HCT116 (cell line): ENCODE measurements at regions not wholly inside any gene's neighbourhood (a gene's known extent, or its start where the extent isn't known, plus 50 kb on each side); places are given as distances from the start of the nearest gene placed in this dataset.

Source experiments
- ATAC-seq: fragments of 200-7000 bp; cut with Tn5 transposase; 2 replicates; pipeline ENCODE4 v1.9.1; 2020; ENCODE audit warnings: mild to moderate bottlenecking, moderate library complexity
- BruUV-seq: library from RNA; stranded (reverse); fragments of 400-500 nt; replicated peaks from 2 replicates; lab custom pipeline; 2021; lab: Mats Ljungman, UMichigan
- CTCF ChIA-PET: fragments of 300-600 bp; sonication (Branson Sonifier 250); formaldehyde crosslinking; loops from one replicate; lab custom pipeline; 2021; ENCODE audit warnings: antibody characterized with exemption; lab: Charles Lee
- POLR2A ChIA-PET: fragments of 300-600, 350-600 bp; sonication (Branson Sonifier 250); formaldehyde crosslinking; loops from one replicate; lab custom pipeline; 2021; ENCODE audit warnings: antibody characterized with exemption; lab: Charles Lee
- RAD21 ChIA-PET, 2 experiments: fragments of 300-600 bp; sonication (Branson Sonifier 250); formaldehyde crosslinking; loops; one replicate each; lab custom pipeline; 2023; ENCODE audit warnings: low total read pairs in 2 of 2; ENCODE audit not compliant: uncharacterized antibody in 2 of 2, unreplicated experiment in 2 of 2, low non-redundant PET in 1 of 2; lab: Charles Lee
- DNase-seq: peaks from one replicate; pipeline ENCODE4 v3.0.0-alpha.2; 2010; ENCODE audit warnings: low read depth, low spot score
- H2AFZ ChIP-seq: fragments of 200-600 bp; shearing (Covaris generic), sonication (generic); 2 replicates; pipeline ENCODE4 v1.6.1; 2017; ENCODE audit warnings: low read depth, mixed run types, mixed read lengths, antibody characterized with exemption, low read length; ENCODE audit not compliant: poor library complexity, severe bottlenecking
- H3K27ac ChIP-seq: 2 replicates; pipeline ENCODE4 v1.5.1; 2012; ENCODE audit warnings: low read depth, low read length
- H3K27me3 ChIP-seq: fragments of 200-600 bp; sonication (generic); 2 replicates; pipeline ENCODE4 v1.6.1; 2016; ENCODE audit warnings: mixed run types, low read length, mixed read lengths; ENCODE audit not compliant: insufficient read depth
- H3K36me3 ChIP-seq, 2 experiments: fragments of 200-500 bp in 1 of 2; fragments of 200-600 bp in 1 of 2; sonication (Bioruptor generic) in 1 of 2; sonication (generic) in 1 of 2; 2 replicates each; pipeline versions ENCODE4 v1.5.1 to v1.6.1; 2014 to 2016; ENCODE audit warnings: low read length in 2 of 2, inconsistent platforms in 1 of 2, mixed read lengths in 1 of 2, mixed run types in 1 of 2; ENCODE audit not compliant: insufficient read depth in 2 of 2, control insufficient read depth in 1 of 2
- H3K4me1 ChIP-seq, 2 experiments: fragments of 200-600 bp in 1 of 2; sonication (generic) in 1 of 2; 2 replicates each; pipeline versions ENCODE4 v1.5.1 to v1.6.1; 2012 to 2017; ENCODE audit warnings: low read length in 2 of 2, inconsistent platforms in 1 of 2, mild to moderate bottlenecking in 1 of 2, mixed read lengths in 1 of 2, mixed run types in 1 of 2, moderate library complexity in 1 of 2; ENCODE audit not compliant: insufficient read depth in 2 of 2, control insufficient read depth in 1 of 2
- H3K4me2 ChIP-seq: fragments of 200-600 bp; sonication (generic); 2 replicates; pipeline ENCODE4 v1.6.1; 2017; ENCODE audit warnings: mixed run types, low read length, mixed read lengths
- H3K4me3 ChIP-seq, 2 experiments: fragments of 200-600 bp in 1 of 2; sonication (generic) in 1 of 2; replicated peaks in 1 of 2; 2 replicates each; pipeline ENCODE4 v1.5.1; 2011 to 2016; ENCODE audit warnings: low read length in 2 of 2, control low read depth in 1 of 2, low read depth in 1 of 2, mild to moderate bottlenecking in 1 of 2, mixed read lengths in 1 of 2, mixed run types in 1 of 2
- H3K79me2 ChIP-seq: fragments of 200-600 bp; sonication (generic); 2 replicates; pipeline ENCODE4 v1.6.1; 2017; ENCODE audit warnings: mild to moderate bottlenecking, mixed run types, low read length, moderate library complexity, mixed read lengths; ENCODE audit not compliant: insufficient read depth
- H3K9ac ChIP-seq: fragments of 200-600 bp; sonication (generic); 2 replicates; pipeline ENCODE4 v1.6.1; 2016; ENCODE audit warnings: low read length, mixed read lengths
- H3K9me2 ChIP-seq: fragments of 200-600 bp; sonication (generic), shearing (Covaris generic); 2 replicates; pipeline ENCODE4 v1.6.1; 2017; ENCODE audit warnings: mixed run types, mild to moderate bottlenecking, moderate library complexity; ENCODE audit not compliant: insufficient read depth
- H3K9me3 ChIP-seq, 2 experiments: fragments of 200-500 bp in 1 of 2; fragments of 200-600 bp in 1 of 2; sonication (Bioruptor generic) in 1 of 2; sonication (generic) in 1 of 2; 2 replicates each; pipeline ENCODE4 v1.6.1; 2014 to 2017; ENCODE audit warnings: low read length in 2 of 2, mixed read lengths in 2 of 2, inconsistent platforms in 1 of 2, low read depth in 1 of 2, mild to moderate bottlenecking in 1 of 2, mixed run types in 1 of 2, moderate library complexity in 1 of 2; ENCODE audit not compliant: control insufficient read depth in 1 of 2, insufficient read depth in 1 of 2
- H4K20me1 ChIP-seq: fragments of 200-600 bp; sonication (generic), shearing (Covaris generic); 2 replicates; pipeline ENCODE4 v1.6.1; 2017; ENCODE audit warnings: mixed run types, mild to moderate bottlenecking, moderate library complexity; ENCODE audit not compliant: insufficient read depth
- ATF3 ChIP-seq: IDR thresholded peaks from 2 replicates; pipeline ENCODE4 v1.6.1; 2012
- EGR1 ChIP-seq: IDR thresholded peaks from 2 replicates; pipeline ENCODE4 v1.6.1; 2012; ENCODE audit warnings: low read depth
- ELF1 ChIP-seq: IDR thresholded peaks from 2 replicates; pipeline ENCODE4 v1.6.1; 2012; ENCODE audit warnings: low read depth, borderline replicate concordance
- EZH2phosphoT487 ChIP-seq: fragments of 200-600 bp; IDR thresholded peaks from 2 replicates; pipeline ENCODE4 v1.6.1; 2018; ENCODE audit warnings: antibody characterized with exemption, borderline replicate concordance
- POLR2AphosphoS5 ChIP-seq: IDR thresholded peaks from 2 replicates; pipeline ENCODE4 v1.6.1; 2011; ENCODE audit warnings: mild to moderate bottlenecking, low read depth, low read length, moderate library complexity
- RAD21 ChIP-seq: IDR thresholded peaks from 2 replicates; pipeline ENCODE4 v1.6.1; 2012; ENCODE audit warnings: low read depth, mild to moderate bottlenecking
- SIN3A ChIP-seq: IDR thresholded peaks from 2 replicates; pipeline ENCODE4 v1.6.1; 2012; ENCODE audit warnings: low read depth
- SRF ChIP-seq: IDR thresholded peaks from 2 replicates; pipeline ENCODE4 v1.6.1; 2012; ENCODE audit warnings: low read depth
- intact Hi-C: fragments of 100-400 bp; cut with micrococcal nuclease; formaldehyde crosslinking; loops from 2 replicates; pipeline ENCODE4 v1.10.0; 2022
- TF ChIP-seq, protein P1 (sequence below): IDR thresholded peaks from 2 replicates; pipeline ENCODE4 v1.6.1; 2012; ENCODE audit warnings: low read depth

GRCh38 chr6:144725736-144726522 is 440.8 kb downstream of the UTRN start:
- no peaks in the 10 kb centered on the region for H3K9me3 ChIP-seq
- ATAC-seq (no peak), DNase-seq (no peak)
- no peaks in the 10 kb centered on the region for H4K20me1 ChIP-seq
- H3K4me2 ChIP-seq: peak overlapping the region; percentile 19; the same call in 1 of the 2 replicates
- no peaks in the 10 kb centered on the region for H3K9me2 ChIP-seq
- no peaks in the 10 kb centered on the region for H3K36me3 ChIP-seq
- TF ChIP-seq, protein P1, sequence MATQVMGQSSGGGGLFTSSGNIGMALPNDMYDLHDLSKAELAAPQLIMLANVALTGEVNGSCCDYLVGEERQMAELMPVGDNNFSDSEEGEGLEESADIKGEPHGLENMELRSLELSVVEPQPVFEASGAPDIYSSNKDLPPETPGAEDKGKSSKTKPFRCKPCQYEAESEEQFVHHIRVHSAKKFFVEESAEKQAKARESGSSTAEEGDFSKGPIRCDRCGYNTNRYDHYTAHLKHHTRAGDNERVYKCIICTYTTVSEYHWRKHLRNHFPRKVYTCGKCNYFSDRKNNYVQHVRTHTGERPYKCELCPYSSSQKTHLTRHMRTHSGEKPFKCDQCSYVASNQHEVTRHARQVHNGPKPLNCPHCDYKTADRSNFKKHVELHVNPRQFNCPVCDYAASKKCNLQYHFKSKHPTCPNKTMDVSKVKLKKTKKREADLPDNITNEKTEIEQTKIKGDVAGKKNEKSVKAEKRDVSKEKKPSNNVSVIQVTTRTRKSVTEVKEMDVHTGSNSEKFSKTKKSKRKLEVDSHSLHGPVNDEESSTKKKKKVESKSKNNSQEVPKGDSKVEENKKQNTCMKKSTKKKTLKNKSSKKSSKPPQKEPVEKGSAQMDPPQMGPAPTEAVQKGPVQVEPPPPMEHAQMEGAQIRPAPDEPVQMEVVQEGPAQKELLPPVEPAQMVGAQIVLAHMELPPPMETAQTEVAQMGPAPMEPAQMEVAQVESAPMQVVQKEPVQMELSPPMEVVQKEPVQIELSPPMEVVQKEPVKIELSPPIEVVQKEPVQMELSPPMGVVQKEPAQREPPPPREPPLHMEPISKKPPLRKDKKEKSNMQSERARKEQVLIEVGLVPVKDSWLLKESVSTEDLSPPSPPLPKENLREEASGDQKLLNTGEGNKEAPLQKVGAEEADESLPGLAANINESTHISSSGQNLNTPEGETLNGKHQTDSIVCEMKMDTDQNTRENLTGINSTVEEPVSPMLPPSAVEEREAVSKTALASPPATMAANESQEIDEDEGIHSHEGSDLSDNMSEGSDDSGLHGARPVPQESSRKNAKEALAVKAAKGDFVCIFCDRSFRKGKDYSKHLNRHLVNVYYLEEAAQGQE: no peak
- TF ChIP-seq ATF3 (no peak), POLR2AphosphoS5 (no peak), SRF (no peak), RAD21 (no peak), SIN3A (no peak), EZH2phosphoT487 (no peak), EGR1 (peak; percentile 32; the same call in 1 of the 2 replicates), ELF1 (no peak)
- intact Hi-C loops: no loop called here
- no peak overlapping the region for H3K4me3 ChIP-seq
- no peaks in the 10 kb centered on the region for H3K27me3 ChIP-seq
- H3K9ac ChIP-seq: no peak overlapping the region
- POLR2A ChIA-PET: no interaction called here
- CTCF ChIA-PET: no interaction called here
- no TSS peak for BruUV-seq
- H3K27ac ChIP-seq: no peak overlapping the region
- RAD21 ChIA-PET: no interaction called here
- H2AFZ ChIP-seq: no peak overlapping the region
- peaks cover 0 to 21% of the 10 kb centered on the region in 2 experiments; a peak in 2 of 4 replicates for H3K4me1 ChIP-seq
- no peaks in the 10 kb centered on the region for H3K79me2 ChIP-seq
